Activated CD4-positive, alpha-beta T cell treated with anti-CD3 and anti-CD28 coated beads, Interleukin-2, amount 50 U/mL, for 4 hours (primary cell): ENCODE measurements at regions not wholly inside any gene's neighbourhood (a gene's known extent, or its start where the extent isn't known, plus 50 kb on each side); places are given as distances from the start of the nearest gene placed in this dataset.

Source experiments
- DNase-seq, 2 experiments: peaks; one replicate each; pipeline ENCODE4 v3.0.0-alpha.2; 2020

DNA sequence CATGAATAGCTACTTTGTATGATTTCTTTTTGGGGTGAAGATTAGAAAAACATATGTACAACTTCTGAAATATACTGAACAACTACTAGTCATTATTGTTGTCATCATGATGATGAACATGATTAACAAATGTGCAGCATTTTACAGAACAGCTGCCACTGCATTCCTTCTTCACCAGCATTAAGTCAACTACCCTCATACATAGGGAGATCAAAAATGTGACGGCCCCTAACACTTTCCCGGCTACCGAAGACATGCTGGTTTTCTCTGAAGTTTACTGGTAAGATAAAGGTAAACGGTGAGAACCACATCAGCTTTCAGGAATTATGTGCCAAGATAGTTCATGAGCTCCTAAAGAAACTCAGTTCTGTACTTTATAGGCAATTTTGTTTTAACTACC is 121.0 kb upstream of the LRATD1 start:
- no peak for DNase-seq

DNA sequence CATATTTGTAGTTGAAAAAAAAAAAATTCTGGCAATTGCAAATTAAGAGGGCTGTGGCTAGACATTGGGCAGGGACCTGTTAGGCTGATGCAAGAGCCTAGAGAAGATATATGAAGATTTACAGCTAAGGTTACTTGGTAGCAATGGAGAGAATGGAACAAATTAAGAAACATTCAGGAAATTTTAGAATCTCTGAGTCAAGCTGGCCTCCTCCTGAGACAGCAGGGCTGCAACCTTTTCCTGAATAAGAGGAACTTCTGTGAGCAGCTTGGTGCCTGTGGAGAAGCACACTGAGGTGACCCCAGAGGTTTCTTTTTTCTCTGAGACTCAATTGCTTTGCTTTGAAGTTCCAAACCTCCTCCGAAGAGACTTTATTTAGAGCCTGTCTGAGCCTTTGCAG is 118.6 kb upstream of the LRATD1 start:
- DNase-seq = no peak

DNA sequence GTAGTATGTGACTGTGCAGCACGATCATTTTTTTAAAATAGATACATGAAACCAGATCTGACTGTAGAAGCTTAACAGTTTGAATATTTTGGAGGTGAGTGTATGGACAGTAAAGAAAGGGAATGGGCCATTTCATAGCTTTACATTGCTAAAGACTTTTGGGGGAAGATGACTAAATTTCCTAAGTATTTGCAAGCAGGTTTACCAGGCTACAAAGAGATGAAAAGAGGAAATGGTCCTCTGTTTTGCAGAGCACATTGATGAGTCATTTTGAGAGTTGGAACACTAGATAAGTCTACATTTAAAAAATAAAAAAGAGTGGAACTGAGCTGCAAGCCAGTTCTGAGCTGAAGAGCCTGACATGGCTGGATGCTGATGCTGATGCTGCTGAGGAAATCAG is 115.7 kb upstream of the LRATD1 start:
- no peak for DNase-seq

DNA sequence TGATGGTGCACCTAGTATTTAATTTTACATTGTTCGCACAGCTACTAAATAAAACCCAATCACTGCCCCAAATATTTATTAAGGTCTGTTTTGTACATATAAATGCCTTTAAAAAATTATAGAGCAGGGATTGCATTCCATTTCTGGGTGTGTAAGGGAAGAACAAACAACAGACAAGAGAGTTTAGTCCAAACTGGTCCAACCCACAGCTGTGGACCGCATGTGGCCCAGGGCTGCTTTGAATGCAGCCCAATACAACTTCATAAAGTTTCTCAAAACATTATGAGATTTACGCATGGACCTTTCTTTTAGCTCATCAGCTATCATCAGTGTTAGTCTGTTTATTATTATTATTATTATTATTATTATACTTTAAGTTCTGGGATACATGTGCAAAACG is 114.8 kb upstream of the LRATD1 start:
- DNase-seq = no peak

DNA sequence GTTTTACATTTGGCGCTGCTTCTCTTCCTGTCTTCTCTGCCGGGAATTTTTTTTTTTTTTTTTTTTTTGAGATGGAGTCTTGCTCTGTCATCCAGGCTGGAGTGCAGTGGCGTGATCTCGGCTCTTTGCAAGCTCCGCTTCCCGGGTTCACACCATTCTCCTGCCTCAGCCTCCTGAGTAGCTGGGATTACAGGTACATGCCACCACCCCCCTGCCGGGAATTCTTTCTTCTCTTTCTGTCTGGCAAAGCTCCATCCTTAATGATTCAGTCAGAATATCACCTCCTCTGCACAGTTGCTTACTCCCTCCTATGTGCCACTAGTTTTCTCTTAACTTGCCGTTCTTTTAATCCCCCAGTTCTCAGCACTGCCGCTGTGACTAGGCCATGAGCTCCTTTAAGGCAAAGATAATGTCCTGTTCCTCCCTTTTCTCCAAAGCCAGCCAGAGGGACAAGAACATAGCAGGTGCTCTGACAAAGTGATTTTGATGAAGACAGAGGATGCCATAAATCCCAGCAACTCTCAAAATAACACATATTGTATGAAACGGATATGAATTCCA is 112.1 kb upstream of the LRATD1 start:
- no peak for DNase-seq

DNA sequence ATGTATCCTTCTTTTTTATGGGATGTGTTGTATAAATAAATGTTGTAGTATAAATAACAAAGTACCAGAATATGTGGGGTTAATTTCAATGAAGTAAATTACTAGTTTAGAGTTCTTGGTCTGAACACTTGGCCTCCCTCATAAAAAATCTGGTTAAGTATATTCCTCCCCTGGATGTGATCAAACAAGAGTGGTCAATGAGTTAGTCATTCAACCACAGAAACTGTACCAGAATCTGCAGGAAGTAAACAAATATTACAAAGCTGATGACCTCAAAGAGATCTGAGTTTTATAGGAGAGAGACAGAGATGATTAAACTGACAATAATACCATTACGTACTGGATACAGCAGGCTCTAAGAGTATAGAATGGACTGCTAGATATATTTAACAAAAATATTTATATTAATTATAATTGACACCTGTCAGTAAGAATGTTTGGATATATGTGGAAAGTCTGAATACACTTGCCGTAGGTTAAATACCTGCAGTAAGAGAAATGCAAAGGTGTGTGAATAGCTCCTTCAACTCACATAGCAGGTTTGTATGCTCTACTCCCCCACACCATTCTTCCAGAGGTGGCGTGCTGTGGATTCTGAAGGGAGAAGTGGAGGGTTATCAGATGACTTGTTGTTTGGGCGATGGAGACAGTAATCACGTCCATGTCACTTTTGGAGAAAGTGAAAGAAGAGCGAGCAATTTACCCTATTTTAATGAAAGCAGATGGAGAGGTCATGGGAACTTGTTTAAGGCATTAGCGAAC is 108.3 kb upstream of the LRATD1 start:
- DNase-seq = no peak

DNA sequence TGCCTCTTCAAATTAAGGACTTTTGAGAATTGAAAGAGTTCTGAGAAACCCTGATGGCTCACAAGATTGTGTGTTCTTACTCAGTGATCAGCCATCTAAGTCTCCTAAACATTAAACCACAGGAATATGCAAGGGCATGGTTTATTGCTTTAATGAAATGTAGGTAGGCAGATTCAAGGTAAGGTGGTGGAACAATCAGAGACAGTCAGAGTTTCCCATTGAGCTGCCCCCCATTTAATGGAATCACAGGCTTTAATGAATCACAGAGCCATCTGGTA is 107.8 kb upstream of the LRATD1 start:
- no peak for DNase-seq

DNA sequence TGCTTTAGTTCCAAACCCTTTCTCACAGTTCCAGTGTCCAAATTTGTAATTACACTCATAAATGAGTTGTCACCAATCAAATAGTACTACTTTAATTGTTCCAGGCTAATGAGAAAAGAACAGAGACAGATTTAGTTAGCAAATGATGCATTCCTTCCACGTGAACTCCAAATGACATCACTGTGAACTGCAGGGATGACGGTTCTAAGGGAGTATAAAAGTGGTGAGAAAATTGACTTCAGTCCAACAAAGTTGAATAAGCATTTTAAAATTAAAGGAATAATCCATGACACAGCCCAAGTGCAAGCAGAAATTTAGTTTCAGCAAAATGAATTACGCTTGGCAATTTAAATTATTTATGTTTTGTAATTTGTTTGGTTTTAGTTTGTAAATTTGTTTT is 102.0 kb upstream of the LRATD1 start:
- DNase-seq = no peak

DNA sequence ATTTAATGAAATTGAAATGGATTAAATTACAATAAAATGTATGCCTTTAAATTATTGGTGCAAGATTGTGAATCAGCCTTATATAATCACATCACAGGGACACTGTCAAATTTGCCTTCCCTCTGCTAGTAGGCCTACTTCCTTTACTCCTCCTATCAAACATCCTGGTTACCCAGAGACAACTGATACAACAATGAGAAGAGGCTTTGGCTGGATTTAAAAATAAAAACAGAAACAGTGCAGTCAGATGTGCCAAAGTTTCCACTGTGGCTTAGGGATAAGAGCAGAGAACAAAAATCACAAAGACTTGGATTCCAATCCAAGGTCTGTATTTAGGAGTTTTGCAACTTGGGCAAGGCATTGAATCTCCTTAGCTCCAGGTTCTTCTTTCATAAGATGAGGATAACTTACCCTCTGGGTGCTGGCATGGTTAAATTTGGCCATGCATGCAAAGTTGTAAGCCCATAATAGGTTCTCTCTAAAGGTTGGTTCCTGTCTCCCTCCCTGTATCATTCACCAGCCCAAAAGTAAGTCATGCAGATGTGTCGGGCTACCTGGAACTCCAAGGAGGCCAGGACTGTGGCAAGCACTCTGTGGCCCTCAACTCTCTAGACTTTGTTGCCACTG is 99.3 kb upstream of the LRATD1 start:
- no peak for DNase-seq

DNA sequence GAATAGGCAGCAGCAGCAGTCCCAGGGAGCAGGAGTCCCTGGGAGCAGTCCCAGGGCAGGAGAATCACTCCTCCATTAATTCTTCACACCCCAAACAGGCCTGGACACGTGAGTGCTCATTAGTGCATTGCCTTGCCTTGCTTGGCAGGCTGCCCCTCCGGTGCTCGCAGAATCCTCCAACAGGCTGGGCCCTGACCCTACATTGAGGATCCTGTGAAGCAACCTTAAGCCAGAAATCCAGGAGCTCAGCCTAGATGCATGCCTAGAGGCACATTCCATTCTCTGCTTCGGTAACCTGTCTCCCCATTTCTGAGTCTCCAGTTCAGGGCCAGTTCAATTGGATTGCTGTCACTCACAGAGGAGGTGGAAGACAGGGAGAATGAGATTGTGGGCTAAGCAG is 97.4 kb upstream of the LRATD1 start:
- no peak for DNase-seq

DNA sequence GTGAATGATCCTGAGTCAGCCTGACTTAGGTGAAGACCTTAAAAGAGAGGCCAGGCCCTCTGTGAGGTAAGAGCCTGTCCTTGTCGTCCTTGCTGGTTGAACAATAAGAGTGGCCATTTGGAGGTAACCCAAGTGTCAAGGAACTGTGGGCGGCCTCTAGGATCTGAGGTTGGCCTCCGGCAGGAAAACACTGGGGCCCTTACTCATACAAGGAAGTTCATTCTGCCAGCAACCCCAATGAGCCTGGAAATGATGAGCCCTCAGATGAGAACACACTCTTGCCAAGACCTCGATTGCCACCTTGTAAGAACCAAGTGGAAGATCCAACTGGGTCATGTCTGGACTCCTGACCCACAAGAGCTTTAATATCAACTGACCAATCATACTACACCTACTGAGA is 95.5 kb upstream of the LRATD1 start:
- DNase-seq = no peak

DNA sequence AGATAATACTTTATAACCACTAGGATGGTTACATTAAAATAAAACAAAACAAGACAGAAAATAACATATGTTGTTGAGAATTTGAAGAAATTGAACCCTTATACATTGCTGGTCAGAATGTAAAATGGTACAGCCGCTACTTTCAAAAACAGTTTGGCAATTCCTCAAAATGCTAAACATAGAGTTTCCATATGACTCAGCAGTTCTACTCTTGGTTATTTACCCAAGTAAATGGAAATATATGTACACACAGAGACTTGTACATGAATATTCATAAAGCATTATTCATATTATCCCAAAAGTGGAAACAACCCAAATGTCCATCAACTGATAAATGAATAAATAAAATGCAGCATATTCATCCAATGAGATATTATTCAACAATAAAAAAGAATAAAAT is 92.5 kb upstream of the LRATD1 start:
- no peak for DNase-seq

DNA sequence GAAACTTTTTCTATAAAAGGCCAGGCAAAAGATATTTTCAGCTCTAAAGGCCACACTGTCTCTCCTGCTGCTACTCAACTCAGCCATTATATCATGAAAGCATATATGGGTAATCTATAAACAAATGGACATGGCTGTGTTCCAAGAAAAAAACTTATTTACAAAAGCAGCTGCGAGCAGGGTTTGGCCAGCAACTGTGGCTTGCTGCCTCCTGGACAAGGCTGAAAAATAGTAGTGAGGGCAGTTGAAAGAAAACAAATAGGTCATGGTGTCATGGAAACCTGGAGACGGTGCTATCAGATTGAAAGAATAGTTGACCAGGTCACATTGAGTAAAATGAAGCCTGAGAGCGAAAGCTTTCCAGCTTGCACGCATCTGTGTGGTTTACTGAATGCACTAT is 89.2 kb upstream of the LRATD1 start:
- DNase-seq = no peak

DNA sequence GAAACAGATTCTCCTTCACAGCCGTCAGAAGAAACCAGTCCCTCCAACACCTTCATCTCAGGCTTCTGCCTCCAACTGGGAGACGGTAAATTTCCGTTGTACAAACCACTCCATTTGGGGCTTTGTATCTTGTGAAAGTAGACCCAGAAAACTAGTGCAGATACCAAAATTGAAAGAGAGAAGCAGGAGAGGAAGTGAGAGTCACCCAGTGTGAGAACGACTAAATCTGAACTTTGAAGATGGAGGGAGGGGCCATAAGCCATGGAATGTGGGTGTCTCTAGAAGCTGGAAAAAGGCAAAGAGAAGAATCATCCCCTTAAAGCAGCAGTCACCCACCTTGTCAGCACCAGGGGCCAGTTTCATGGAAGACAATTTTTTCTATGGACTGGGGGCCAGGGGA is 88.3 kb upstream of the LRATD1 start:
- no peak for DNase-seq

DNA sequence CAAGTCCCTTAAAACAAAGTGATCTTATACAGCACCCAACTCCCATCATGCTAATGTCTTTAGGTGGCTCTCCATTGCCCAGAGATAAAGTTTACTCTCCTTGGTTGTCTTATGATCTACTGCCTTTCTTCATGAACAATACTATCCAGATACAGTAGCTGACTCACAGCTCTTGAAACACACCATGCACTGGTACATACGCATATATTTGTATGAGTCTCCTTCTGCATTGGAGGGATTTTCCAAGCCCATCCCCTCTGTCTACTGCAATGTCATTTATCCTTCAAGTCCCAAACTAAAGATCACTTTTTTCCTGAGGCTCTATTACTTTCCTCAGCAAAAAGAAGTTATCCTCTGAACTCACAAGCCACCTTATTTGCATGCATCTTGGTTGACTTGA is 84.7 kb upstream of the LRATD1 start:
- no peak for DNase-seq

DNA sequence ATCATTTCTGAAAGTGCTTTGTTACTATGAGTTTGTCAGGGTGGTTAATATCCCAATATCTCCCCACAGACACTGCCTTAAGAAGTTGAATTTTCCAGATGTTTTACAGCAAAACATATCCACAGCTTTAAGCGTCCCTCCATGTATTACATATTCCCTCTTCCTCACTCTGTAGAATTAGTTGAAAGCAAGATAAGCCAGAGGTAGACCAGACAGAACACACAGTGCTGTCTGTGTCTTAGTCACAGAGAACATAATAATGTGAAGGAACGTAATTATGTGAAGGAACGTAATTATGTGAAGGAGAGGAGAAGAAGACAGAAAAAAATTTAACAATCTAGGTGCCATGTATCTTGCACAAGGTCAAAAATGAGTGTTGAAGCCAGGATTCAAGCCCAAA is 81.9 kb upstream of the LRATD1 start:
- DNase-seq = no peak

DNA sequence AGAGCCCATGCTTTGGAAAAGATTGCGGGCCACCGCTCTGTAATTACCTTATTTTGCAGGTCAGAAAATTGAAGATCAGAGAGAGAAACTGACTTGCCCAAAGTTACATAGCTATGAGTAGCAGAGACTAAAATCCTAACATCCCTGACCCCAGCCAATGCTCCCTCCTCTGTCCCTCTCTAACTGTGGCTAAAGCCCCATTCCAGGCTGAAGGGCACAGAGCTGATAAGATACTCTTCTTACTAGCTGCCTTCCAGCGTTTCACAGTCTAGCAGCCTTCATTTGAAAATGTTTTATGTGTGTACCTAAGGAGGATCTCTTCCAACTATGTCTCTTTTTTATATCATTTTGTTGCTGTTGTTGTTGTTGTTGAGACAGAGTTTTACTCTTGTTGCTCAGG is 81.4 kb upstream of the LRATD1 start:
- no peak for DNase-seq

DNA sequence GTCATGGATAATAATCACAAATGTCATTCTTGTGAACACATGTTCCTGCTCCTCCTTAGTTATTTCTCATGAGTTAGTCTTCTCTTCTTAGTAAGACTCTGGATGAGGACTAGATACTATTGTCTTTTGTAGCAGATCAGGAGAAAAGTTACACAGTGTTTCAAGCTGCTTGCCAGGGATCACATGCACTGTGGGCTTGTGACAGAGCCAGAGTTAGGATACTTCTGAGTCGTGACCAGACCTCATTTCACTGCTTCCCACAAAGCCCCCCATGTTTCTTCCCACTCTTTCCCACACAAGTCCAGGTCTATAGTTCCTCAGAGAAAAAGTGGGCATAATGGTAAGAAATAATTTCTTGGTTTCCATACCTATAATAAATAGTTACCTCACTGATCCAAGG is 80.2 kb upstream of the LRATD1 start:
- no peak for DNase-seq

DNA sequence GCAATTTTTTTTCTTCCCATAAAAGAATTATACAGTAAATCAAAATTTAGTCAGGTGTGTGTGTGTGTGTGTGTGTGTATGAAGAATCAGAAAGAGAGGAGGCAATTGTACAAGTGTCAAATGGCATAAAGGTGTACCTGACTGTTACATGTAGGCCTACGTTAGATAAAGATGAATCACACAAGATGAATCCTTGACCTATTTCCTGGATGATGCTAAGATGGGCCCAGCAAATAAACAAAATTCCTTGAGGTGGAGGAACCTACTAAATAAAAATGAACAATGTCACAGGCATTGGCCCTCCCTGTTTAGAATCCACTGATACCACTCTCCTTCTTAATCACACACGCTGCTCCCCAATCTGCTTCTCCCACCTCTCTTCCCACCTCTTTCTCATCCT is 79.7 kb upstream of the LRATD1 start:
- DNase-seq = no peak

DNA sequence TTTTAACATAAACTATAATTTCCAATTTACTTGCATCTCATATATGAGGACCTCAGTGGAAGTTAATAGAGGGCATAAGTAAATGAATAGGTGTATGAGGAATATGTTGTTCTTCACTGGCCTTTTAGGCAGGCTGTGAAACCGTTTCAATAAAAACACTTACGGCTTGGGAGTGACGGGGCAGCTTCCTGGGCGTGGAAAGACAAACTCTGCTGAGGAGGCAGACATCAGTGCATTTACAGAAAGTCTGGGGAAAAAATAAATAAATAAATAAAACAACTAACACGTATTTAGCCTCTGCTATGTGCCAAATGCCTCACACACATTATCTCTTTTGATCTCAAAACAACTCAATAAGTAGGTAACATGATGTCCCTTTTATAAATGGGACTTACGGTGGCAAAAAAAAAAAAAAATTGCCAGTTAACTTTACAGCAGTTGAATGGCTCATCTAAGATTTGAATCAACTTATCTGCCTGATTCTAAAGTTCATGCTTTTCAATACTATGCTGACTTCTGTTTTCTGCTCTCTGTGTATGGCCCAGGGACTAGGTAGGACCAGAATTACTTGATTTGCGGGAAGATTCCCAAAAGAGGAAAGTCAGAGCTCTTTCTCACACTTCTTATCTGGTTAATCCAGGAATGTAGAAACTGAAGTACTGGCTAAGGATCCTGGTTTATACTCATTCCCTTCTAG is 77.5 kb upstream of the LRATD1 start:
- no peak for DNase-seq

DNA sequence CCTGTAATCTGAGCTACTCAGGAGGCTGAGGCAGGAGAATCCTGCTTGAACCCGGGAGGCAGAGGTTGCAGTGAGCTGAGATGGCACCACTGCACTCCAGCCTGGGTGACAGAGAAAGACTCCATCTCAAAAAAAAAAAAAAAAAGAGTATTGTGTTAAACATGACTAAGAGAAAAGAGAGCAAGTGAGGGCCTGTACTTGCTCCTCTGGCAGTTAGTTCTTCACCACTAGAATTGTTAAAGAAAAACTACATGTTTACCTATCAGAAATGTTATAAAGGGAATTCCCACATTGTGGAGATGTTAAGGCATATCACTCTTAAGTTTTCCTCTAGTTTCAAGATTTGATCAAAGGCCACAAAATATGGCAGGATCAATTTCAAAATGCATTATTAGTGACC is 75.4 kb upstream of the LRATD1 start:
- no peak for DNase-seq

DNA sequence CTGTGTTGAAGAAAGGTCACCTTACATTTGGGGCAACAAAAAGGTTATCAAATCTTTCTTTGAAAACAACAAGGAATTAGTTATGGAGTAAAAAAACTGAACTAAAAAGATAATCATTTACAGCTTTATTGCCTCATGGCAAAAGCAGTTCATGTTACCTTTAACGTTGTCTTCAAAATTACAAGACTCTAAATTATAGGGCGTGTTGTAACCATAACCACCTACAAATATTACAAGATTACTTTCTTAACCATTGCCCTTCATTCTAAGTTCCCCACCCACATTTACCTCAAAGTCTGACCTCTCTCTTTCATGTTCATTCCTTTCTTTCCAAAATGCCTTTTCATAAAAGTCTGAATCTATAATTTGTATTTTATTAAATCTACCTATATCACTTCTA is 74.6 kb upstream of the LRATD1 start:
- DNase-seq = no peak

DNA sequence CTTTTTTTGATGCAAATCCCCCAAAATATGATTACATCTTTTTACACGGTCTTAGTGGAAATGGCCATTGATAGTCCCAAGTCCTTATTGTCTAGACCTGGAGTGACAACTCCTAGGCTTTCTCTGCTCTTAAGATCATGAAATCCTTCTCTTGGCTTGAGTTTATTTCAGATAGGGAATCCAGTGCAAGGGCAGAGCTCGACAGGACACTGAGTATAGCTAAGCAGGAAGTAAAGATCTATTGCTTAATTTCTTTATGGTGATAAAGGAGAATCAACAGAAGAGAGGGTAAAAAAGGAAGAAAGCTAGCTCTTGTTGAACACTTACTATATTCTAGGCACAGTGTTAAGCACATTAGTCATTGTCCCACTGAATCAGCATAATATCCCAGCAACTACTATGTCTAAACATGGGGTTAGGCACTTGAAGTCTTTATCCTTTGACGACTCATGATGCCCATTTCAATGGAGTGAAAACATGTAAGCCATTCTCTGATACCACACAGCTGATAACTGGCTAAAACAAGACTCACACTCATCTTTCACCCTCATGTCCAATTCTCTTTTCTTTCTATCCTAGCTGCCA is 74.1 kb upstream of the LRATD1 start:
- no peak for DNase-seq

DNA sequence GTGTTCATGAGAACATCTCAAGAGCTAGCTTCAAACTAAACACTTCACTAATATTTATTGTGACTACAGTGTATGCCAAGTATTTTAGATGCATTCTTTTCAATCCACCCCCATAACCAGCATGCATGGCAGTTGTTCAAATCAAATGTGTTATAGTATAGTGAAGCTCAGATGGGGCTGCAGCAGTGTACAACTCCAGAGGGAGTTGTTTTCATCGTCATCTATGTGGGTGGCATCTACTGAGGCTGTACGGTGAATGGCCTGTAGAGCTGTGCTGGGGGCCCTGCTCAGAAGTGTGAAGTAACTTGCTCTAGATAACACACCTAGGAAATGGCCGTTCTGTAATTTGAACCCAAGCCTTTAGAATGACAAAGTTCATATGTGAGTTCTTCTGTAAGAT is 71.8 kb upstream of the LRATD1 start:
- DNase-seq = no peak
